ENCODE measurements at regions not wholly inside any gene's neighbourhood (a gene's known extent, or its start where the extent isn't known, plus 50 kb on each side); places are given as distances from the start of the nearest gene placed in this dataset.

GRCh38 chr1:201667479-201667878, 128.6 kb downstream of the NAV1 start:
- Histone ChIP-seq H3K4me3 (ENCODE audit: extremely low read depth in 1 of 4, insufficient read depth in 2 of 4, low read depth in 3 of 4, low read length in 4 of 4) (no peak overlapping the region), H3K23ac (ENCODE audit: insufficient read length) (no peak overlapping the region), H3K9ac (replicated peaks in 1 of 4; ENCODE audit: extremely low read depth in 1 of 4, low read depth in 3 of 4, low read length in 3 of 4) (no peak overlapping the region), H3K4me1 (replicated peaks in 1 of 4; ENCODE audit: control insufficient read depth in 3 of 4, insufficient read depth in 4 of 4, low read length in 3 of 4) (no peaks in the 10 kb centered on the region; a peak in 1 of 7 replicates), H2BK120ac (replicated peaks; ENCODE audit: low read depth, low read length) (no peak overlapping the region), H2BK12ac (ENCODE audit: low read depth, low read length) (no peak overlapping the region), H2BK20ac (ENCODE audit: low read length) (no peak overlapping the region), H4K5ac (ENCODE audit: insufficient read length, low read depth, low read length) (no peak overlapping the region), H4K20me1 (replicated peaks in 1 of 2; ENCODE audit: control insufficient read depth in 1 of 2, insufficient read depth in 2 of 2, low read length in 2 of 2) (peaks cover 0 to 4% of the 10 kb centered on the region in 2 experiments), H3K18ac (ENCODE audit: extremely low read depth, low read length) (no peak overlapping the region), H3K4ac (replicated peaks; ENCODE audit: insufficient read length, low read depth, low read length) (no peak overlapping the region), H3K4me2 (ENCODE audit: insufficient read depth in 1 of 2, low read depth in 2 of 2, low read length in 2 of 2) (no peak overlapping the region), H2AFZ (ENCODE audit: low read length) (no peak overlapping the region), H3K27me3 (replicated peaks in 1 of 4; ENCODE audit: control insufficient read depth in 3 of 4, extremely low read depth in 1 of 4, insufficient read depth in 3 of 4, low read length in 3 of 4) (no peaks in the 10 kb centered on the region), H3K56ac (replicated peaks; ENCODE audit: insufficient read length, low read depth, low read length) (no peak overlapping the region), H3K79me1 (ENCODE audit: low read depth, low read length) (peaks cover 2% of the 10 kb centered on the region; the same call in 1 of the 2 replicates), H2BK5ac (ENCODE audit: low read depth, low read length) (no peak overlapping the region), H3K79me2 (ENCODE audit: control insufficient read depth in 1 of 2, insufficient read depth in 2 of 2, low read length in 2 of 2) (peaks cover 0 to 13% of the 10 kb centered on the region in 2 experiments; a peak in 2 of 4 replicates), H3K23me2 (ENCODE audit: low read depth, low read length) (peaks cover 5% of the 10 kb centered on the region; the same call in 1 of the 2 replicates), H3K14ac (ENCODE audit: insufficient read length) (no peak overlapping the region), H2BK15ac (ENCODE audit: low read length) (no peak overlapping the region), H2AK5ac (ENCODE audit: low read depth, low read length) (no peak overlapping the region), H4K8ac (ENCODE audit: extremely low read depth, insufficient read depth, low read length) (no peak overlapping the region), H4K91ac (replicated peaks; ENCODE audit: insufficient read length, low read length) (no peak overlapping the region), H3K9me3 (ENCODE audit: insufficient read depth in 2 of 2, low read depth in 1 of 2, low read length in 1 of 2) (no peaks in the 10 kb centered on the region), H3K36me3 (ENCODE audit: control insufficient read depth in 2 of 4, insufficient read depth in 4 of 4, low read length in 3 of 4) (no peaks in the 10 kb centered on the region), H3K27ac (ENCODE audit: low read depth, low read length) (no peak overlapping the region)
- no peak for FAIRE-seq
- TF ChIP-seq JUN (IDR thresholded peaks at IDR 0.05; ENCODE audit: low read depth, low read length) (no peak), CBX8 (IDR thresholded peaks at IDR 0.05; ENCODE audit: borderline replicate concordance, low read depth, low read length) (no peak), NRF1 (IDR thresholded peaks at IDR 0.05; ENCODE audit: low read depth, low read length) (no peak), SRF (IDR thresholded peaks at IDR 0.05; ENCODE audit: low read depth, low read length) (no peak), SIX5 (IDR thresholded peaks at IDR 0.05; ENCODE audit: low read depth, low read length) (no peak)
- DNase-seq (ENCODE audit: low read depth in 1 of 2, low spot score in 2 of 2): no peak
- WGBS, 2 experiments (ENCODE audit: extremely low coverage in 1 of 2, insufficient coverage in 1 of 2, insufficient read length in 1 of 2, insufficient replicate concordance in 2 of 2, low coverage in 1 of 2, low lambda C conversion rate in 2 of 2, missing lambda C conversion rate in 1 of 2): 93% methylated on average over 5 of the region's 5 CpGs; no CpG with 5 or more reads in 1 of the 2 experiments
- ChIA-PET POLR2A (ENCODE audit: partially characterized antibody) (interaction anchor here (0.7 kb wide), 1 partner anchor 119 kb away, joined by 3 read pairs; no protein-coding TSS in a partner anchor), CTCF (ENCODE audit: partially characterized antibody) (interaction anchor here (0.6 to 4.4 kb wide), 5 partner anchors 8 to 137 kb away, joined by 3 to 17 read pairs (median 3); no protein-coding TSS in a partner anchor)

All from H1 (cell line).